KMS-11 (cell line): ENCODE measurements at regions not wholly inside any gene's neighbourhood (a gene's known extent, or its start where the extent isn't known, plus 50 kb on each side); places are given as distances from the start of the nearest gene placed in this dataset.

Experiments
- H2AFZ ChIP-seq: fragments of 200-600 bp; sonication (generic); 2 replicates; pipeline ENCODE4 v1.6.1; 2016; ENCODE audit warnings: antibody characterized with exemption, mixed run types, low read depth
- H3K27ac ChIP-seq: fragments of 200-600 bp; sonication (generic); 2 replicates; pipeline ENCODE4 v1.6.1; 2016; ENCODE audit warnings: mild to moderate bottlenecking, mixed run types
- H3K27me3 ChIP-seq: fragments of 200-600 bp; sonication (generic); 2 replicates; pipeline ENCODE4 v1.6.1; 2017; ENCODE audit warnings: mild to moderate bottlenecking, low read depth, mixed run types, moderate library complexity; ENCODE audit not compliant: insufficient read depth
- H3K36me3 ChIP-seq: fragments of 200-600 bp; sonication (generic); 2 replicates; pipeline ENCODE4 v1.6.1; 2017; ENCODE audit warnings: mild to moderate bottlenecking, mixed run types; ENCODE audit not compliant: insufficient read depth
- H3K4me1 ChIP-seq: fragments of 200-600 bp; sonication (generic); 2 replicates; pipeline ENCODE4 v1.6.1; 2016; ENCODE audit warnings: mild to moderate bottlenecking, low read depth, mixed run types; ENCODE audit not compliant: poor library complexity, severe bottlenecking
- H3K4me2 ChIP-seq: fragments of 200-600 bp; sonication (generic); 2 replicates; pipeline ENCODE4 v1.7.0; 2016; ENCODE audit warnings: mild to moderate bottlenecking, mixed run types
- H3K4me3 ChIP-seq: fragments of 200-600 bp; sonication (generic); IDR thresholded peaks from 2 replicates; pipeline ENCODE4 v1.6.1; 2017; ENCODE audit warnings: low read depth, low read length, mixed read lengths; ENCODE audit not compliant: insufficient read depth
- H3K79me2 ChIP-seq: fragments of 200-600 bp; sonication (generic); 2 replicates; pipeline ENCODE4 v1.6.1; 2016; ENCODE audit warnings: low read depth, mixed run types; ENCODE audit not compliant: insufficient read depth
- H3K9ac ChIP-seq: fragments of 200-600 bp; sonication (generic); 2 replicates; pipeline ENCODE4 v1.6.1; 2016; ENCODE audit warnings: mild to moderate bottlenecking, mixed run types
- H4K20me1 ChIP-seq: fragments of 200-600 bp; sonication (generic); 2 replicates; pipeline ENCODE4 v1.6.1; 2016; ENCODE audit warnings: mild to moderate bottlenecking, mixed run types; ENCODE audit not compliant: insufficient read depth
- TF ChIP-seq, protein P1 (sequence below): fragments of 200-600 bp; sonication (generic); conservative IDR thresholded peaks from 2 replicates; pipeline ENCODE4 v1.6.1; 2017; ENCODE audit warnings: low read depth, mild to moderate bottlenecking, antibody characterized with exemption, low read length, moderate library complexity, mixed read lengths

DNA sequence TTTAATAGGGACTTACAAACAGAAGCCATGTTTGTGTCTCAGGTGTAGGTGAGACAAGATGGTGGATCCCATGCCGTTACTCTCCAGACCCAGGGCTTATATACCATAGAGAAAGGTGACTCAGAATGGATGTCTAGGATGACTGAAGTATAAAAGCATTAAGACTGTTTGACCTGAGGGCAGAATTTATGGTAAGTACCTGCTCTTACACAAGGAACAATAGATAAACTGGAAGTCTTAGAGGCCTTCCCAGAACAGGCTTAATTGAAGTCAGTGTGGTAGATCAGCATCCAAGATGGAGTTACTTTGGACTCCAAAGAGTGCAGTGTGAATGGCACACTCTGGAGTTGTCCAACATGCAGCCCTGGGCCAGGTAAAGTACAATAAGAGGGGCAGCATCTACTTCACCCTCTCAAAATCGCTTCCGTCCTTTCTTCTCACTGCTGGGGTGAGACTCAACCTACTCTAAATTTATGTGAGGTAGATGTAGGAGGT, 387.0 kb upstream of the DDI1 start:
- TF ChIP-seq, protein P1, sequence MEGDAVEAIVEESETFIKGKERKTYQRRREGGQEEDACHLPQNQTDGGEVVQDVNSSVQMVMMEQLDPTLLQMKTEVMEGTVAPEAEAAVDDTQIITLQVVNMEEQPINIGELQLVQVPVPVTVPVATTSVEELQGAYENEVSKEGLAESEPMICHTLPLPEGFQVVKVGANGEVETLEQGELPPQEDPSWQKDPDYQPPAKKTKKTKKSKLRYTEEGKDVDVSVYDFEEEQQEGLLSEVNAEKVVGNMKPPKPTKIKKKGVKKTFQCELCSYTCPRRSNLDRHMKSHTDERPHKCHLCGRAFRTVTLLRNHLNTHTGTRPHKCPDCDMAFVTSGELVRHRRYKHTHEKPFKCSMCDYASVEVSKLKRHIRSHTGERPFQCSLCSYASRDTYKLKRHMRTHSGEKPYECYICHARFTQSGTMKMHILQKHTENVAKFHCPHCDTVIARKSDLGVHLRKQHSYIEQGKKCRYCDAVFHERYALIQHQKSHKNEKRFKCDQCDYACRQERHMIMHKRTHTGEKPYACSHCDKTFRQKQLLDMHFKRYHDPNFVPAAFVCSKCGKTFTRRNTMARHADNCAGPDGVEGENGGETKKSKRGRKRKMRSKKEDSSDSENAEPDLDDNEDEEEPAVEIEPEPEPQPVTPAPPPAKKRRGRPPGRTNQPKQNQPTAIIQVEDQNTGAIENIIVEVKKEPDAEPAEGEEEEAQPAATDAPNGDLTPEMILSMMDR, result no peak
- Histone ChIP-seq H3K4me2 (no peak overlapping the region), H3K36me3 (no peaks in the 10 kb centered on the region), H3K4me1 (no peaks in the 10 kb centered on the region), H4K20me1 (no peaks in the 10 kb centered on the region), H3K27me3 (no peaks in the 10 kb centered on the region), H3K9ac (no peak overlapping the region), H3K79me2 (no peaks in the 10 kb centered on the region), H3K4me3 (no peak overlapping the region), H2AFZ (no peak overlapping the region), H3K27ac (no peak overlapping the region)

DNA sequence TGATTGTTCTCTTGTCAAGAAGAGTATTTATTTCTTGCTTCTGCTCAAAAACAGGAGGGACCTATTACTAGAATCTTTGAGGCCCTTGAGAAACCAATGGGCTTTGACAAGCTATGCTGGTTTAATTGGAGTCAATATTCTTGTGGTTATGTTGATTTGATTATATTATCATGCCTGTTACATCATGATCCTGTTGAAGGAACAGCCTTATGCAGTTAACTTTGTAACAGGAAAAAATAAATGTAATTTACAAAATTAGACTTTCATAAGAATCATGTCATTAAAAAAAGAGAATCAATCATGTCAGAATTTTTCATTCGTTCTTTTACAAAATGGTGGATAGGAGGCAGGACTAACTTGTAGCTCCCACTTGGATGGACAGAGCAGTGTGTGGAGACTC, 386.1 kb upstream of the DDI1 start:
- TF ChIP-seq, protein P1, result no peak
- Histone ChIP-seq H3K27ac (no peak overlapping the region), H3K79me2 (no peaks in the 10 kb centered on the region), H3K36me3 (no peaks in the 10 kb centered on the region), H3K9ac (no peak overlapping the region), H4K20me1 (no peaks in the 10 kb centered on the region), H3K27me3 (no peaks in the 10 kb centered on the region), H3K4me3 (no peak overlapping the region), H3K4me2 (no peak overlapping the region), H2AFZ (no peak overlapping the region), H3K4me1 (no peaks in the 10 kb centered on the region)

DNA sequence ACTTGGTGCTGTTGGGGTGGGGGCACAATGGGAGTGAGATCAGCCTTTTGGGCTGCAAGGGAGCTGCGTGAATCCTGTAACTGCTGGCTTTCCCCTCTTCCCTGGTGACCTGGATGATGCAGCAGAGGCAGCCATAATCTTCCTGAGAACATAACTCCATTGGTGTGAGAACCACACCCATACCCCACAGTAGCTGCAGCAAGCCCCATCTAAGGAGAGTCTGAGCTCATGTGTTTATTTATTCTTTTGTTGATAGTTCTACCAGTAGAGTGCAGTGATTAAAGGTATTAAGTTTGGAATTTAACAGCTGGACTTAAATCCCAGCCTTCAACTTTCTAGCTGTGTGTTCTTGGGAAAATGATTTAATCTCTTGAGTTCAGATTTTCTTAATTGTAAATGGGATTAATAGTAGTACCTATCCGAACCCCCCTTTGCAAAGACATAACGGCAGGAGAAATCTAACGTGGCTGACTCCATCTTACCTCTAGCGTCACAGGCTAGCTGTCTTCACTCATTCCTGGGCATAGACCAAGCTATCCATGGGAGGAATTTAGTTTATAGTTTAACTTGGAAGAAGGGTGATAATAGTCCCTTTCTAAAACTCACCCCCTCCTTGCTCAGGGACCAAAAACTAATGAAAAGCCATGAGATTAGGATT, 385.0 kb upstream of the DDI1 start:
- TF ChIP-seq, protein P1, result no peak
- no peak overlapping the region for H3K4me3 ChIP-seq

DNA sequence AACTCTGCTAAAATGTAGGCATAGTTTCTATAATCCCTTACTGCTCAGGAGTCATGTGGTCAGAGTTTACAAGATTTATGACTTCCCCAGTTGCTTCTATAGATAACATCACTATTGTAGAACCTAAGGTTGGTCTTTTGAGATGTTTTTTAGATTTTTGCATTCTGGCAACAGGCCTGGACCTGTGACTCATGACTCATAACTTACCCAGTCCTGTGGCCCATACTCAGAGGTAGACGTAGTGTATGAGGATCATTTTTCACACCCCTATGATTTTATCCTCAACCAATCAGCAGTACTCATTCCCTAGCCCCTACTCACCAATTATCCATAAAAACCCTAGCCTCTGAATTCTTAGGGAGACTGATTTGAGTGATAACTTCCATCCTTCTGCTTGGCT, 384.4 kb upstream of the DDI1 start:
- no peak overlapping the region for H2AFZ ChIP-seq
- H3K4me2 ChIP-seq, result no peak overlapping the region
- H3K27me3 ChIP-seq, result no peaks in the 10 kb centered on the region
- no peak overlapping the region for H3K27ac ChIP-seq
- TF ChIP-seq, protein P1, result no peak
- no peak overlapping the region for H3K4me3 ChIP-seq
- no peaks in the 10 kb centered on the region for H3K79me2 ChIP-seq
- H3K36me3 ChIP-seq, result no peaks in the 10 kb centered on the region
- H3K4me1 ChIP-seq, result no peaks in the 10 kb centered on the region
- H4K20me1 ChIP-seq, result no peaks in the 10 kb centered on the region
- no peak overlapping the region for H3K9ac ChIP-seq

More for the DNA sequence above, 385.0 kb upstream of the DDI1 start:
- no peaks in the 10 kb centered on the region for H3K4me1 ChIP-seq
- H3K36me3 ChIP-seq, result no peaks in the 10 kb centered on the region
- H3K79me2 ChIP-seq, result no peaks in the 10 kb centered on the region
- no peak overlapping the region for H2AFZ ChIP-seq
- no peak overlapping the region for H3K4me2 ChIP-seq
- no peaks in the 10 kb centered on the region for H4K20me1 ChIP-seq
- no peak overlapping the region for H3K9ac ChIP-seq
- no peak overlapping the region for H3K27ac ChIP-seq
- H3K27me3 ChIP-seq, result no peaks in the 10 kb centered on the region
